ENCODE measurements at regions not wholly inside any gene's neighbourhood (a gene's known extent, or its start where the extent isn't known, plus 50 kb on each side); places are given as distances from the start of the nearest gene placed in this dataset.

DNA sequence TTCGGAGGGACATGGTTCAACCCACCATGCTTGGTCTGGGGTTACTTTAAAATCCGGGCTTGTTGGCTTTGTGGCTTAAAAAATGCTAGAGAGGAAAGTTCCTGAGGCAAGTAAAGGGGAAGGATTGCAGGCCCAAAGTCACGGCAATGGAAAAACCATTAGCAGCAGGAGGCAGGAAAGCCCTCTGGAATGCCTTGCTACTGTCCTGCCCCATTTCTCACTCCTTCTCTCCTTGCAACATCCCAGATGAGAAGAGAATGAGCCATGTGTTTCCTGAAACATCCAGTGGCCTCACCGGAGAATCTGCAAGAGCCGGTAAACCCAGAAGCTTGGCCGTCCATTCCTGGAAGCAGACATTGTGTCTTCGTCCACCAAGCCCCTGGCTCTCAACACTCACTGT, 97.4 kb upstream of the LCLAT1 start:
- H3K4me3 ChIP-seq (ENCODE audit: low read length): no peak overlapping the region
- no peaks in the 10 kb centered on the region for H3K4me1 ChIP-seq (ENCODE audit: insufficient read depth, low read length)
- H3K27me3 Mint-ChIP-seq: no peaks in the 10 kb centered on the region
- H3K36me3 Mint-ChIP-seq (ENCODE audit: low read depth): no peaks in the 10 kb centered on the region
- TF ChIP-seq, protein P1, sequence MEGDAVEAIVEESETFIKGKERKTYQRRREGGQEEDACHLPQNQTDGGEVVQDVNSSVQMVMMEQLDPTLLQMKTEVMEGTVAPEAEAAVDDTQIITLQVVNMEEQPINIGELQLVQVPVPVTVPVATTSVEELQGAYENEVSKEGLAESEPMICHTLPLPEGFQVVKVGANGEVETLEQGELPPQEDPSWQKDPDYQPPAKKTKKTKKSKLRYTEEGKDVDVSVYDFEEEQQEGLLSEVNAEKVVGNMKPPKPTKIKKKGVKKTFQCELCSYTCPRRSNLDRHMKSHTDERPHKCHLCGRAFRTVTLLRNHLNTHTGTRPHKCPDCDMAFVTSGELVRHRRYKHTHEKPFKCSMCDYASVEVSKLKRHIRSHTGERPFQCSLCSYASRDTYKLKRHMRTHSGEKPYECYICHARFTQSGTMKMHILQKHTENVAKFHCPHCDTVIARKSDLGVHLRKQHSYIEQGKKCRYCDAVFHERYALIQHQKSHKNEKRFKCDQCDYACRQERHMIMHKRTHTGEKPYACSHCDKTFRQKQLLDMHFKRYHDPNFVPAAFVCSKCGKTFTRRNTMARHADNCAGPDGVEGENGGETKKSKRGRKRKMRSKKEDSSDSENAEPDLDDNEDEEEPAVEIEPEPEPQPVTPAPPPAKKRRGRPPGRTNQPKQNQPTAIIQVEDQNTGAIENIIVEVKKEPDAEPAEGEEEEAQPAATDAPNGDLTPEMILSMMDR (IDR thresholded peaks at IDR 0.05): no peak
- H3K27ac Mint-ChIP-seq: no peak overlapping the region
- CTCF ChIA-PET: no interaction called here
- H3K4me3 Mint-ChIP-seq: no peak overlapping the region
- no peaks in the 10 kb centered on the region for H3K9me3 Mint-ChIP-seq
- POLR2A ChIA-PET: no interaction called here
- no peak for DNase-seq
- H3K4me1 Mint-ChIP-seq (ENCODE audit: low read depth): no peaks in the 10 kb centered on the region
- intact Hi-C loops (cut with DNase I, micrococcal nuclease): no loop called here
- H3K9me3 ChIP-seq (ENCODE audit: control insufficient read depth in 1 of 2, insufficient read depth in 1 of 2, low read length in 2 of 2): no peaks in the 10 kb centered on the region
- no peak for ATAC-seq (ENCODE audit: poor library complexity)
- no peaks in the 10 kb centered on the region for H3K36me3 ChIP-seq (ENCODE audit: insufficient read depth, low read length)
- H3K27me3 ChIP-seq (ENCODE audit: control insufficient read depth in 1 of 2, insufficient read depth in 2 of 2, low read length in 2 of 2): no peaks in the 10 kb centered on the region
- H3K27ac ChIP-seq (ENCODE audit: low read depth in 1 of 2, low read length in 2 of 2): no peak overlapping the region

DNA sequence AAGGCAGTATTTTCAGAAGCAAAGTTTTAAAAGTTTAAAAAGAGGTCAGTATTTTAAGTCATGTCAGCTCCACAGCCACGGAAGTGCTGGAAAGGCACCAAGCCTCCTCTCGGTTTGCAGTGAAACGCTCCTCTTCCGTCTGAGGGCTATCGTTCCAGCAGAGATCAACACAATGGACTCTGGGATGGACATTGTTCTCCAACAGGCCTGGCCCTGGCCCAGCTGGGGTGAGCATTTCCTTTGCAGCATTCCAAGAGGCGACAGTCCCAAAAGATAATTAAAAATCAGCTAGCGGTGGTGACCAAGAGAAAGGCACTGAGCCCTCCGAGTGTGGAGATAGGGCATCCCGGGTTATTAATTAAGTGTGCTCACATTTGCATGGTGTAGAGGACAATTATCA, 95.9 kb upstream of the LCLAT1 start:
- Histone ChIP-seq H3K4me1 (ENCODE audit: insufficient read depth, low read length) (no peaks in the 10 kb centered on the region), H3K9me3 (ENCODE audit: control insufficient read depth in 1 of 2, insufficient read depth in 1 of 2, low read length in 2 of 2) (no peaks in the 10 kb centered on the region), H3K27me3 (ENCODE audit: control insufficient read depth in 1 of 2, insufficient read depth in 2 of 2, low read length in 2 of 2) (no peaks in the 10 kb centered on the region), H3K36me3 (ENCODE audit: insufficient read depth, low read length) (no peaks in the 10 kb centered on the region), H3K4me3 (ENCODE audit: low read length) (no peak overlapping the region), H3K27ac (ENCODE audit: low read depth in 1 of 2, low read length in 2 of 2) (no peak overlapping the region)
- H3K36me3 Mint-ChIP-seq (ENCODE audit: low read depth): no peaks in the 10 kb centered on the region
- H3K4me1 Mint-ChIP-seq (ENCODE audit: low read depth): no peaks in the 10 kb centered on the region
- no peaks in the 10 kb centered on the region for H3K9me3 Mint-ChIP-seq
- DNase-seq (no peak), ATAC-seq (ENCODE audit: poor library complexity) (no peak)
- ChIA-PET CTCF (no interaction called here), POLR2A (no interaction called here)
- intact Hi-C loops (cut with DNase I, micrococcal nuclease): no loop called here
- TF ChIP-seq, protein P1 (IDR thresholded peaks at IDR 0.05): no peak
- no peak overlapping the region for H3K27ac Mint-ChIP-seq
- no peaks in the 10 kb centered on the region for H3K27me3 Mint-ChIP-seq
- no peak overlapping the region for H3K4me3 Mint-ChIP-seq

DNA sequence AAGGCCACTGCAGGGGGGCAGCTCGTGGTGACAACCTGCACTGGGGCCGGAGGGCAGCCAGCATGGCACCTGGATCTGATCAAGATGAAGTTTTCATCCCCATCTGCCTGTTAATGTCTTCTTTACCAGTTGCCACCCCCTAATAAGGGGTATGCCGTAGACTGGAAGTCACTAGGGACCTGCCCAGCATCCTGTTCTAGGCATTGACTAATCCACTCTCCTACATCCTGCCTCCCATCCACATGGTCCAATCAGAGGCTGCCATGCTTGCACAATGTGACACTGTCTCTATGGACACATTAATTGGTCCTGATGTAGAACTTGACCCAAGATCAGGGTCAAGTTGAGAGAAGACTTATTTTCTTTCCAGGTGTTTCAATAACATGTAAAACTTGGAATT, 95.1 kb upstream of the LCLAT1 start:
- DNase-seq: no peak
- Mint-ChIP-seq H3K27me3 (no peaks in the 10 kb centered on the region), H3K36me3 (ENCODE audit: low read depth) (no peaks in the 10 kb centered on the region), H3K4me1 (ENCODE audit: low read depth) (no peaks in the 10 kb centered on the region), H3K27ac (no peak overlapping the region), H3K4me3 (no peak overlapping the region), H3K9me3 (no peaks in the 10 kb centered on the region)
- Histone ChIP-seq H3K9me3 (ENCODE audit: control insufficient read depth in 1 of 2, insufficient read depth in 1 of 2, low read length in 2 of 2) (no peaks in the 10 kb centered on the region), H3K27me3 (ENCODE audit: control insufficient read depth in 1 of 2, insufficient read depth in 2 of 2, low read length in 2 of 2) (no peaks in the 10 kb centered on the region), H3K4me3 (ENCODE audit: low read length) (no peak overlapping the region), H3K27ac (ENCODE audit: low read depth in 1 of 2, low read length in 2 of 2) (no peak overlapping the region), H3K4me1 (ENCODE audit: insufficient read depth, low read length) (no peaks in the 10 kb centered on the region), H3K36me3 (ENCODE audit: insufficient read depth, low read length) (no peaks in the 10 kb centered on the region)
- ATAC-seq (ENCODE audit: poor library complexity): no peak
- CTCF ChIA-PET: no interaction called here
- TF ChIP-seq, protein P1 (IDR thresholded peaks at IDR 0.05): no peak
- POLR2A ChIA-PET: no interaction called here
- intact Hi-C loops (cut with DNase I, micrococcal nuclease): no loop called here

Measured in CD4-positive, alpha-beta T cell (primary cell).